ENCODE measurements at regions not wholly inside any gene's neighbourhood (a gene's known extent, or its start where the extent isn't known, plus 50 kb on each side); places are given as distances from the start of the nearest gene placed in this dataset.
A peak's percentile ranks its signal among the peaks of the same experiment; 100 is the strongest.

GRCh38 chr2:134120733-134121630 lies 132.9 kb upstream of the MGAT5 start:
- no peak for TF ChIP-seq EZH2 (IDR thresholded peaks at IDR 0.05; ENCODE audit: borderline replicate concordance, insufficient read depth, low read length, poor library complexity, severe bottlenecking)
- TF ChIP-seq CTCF (IDR thresholded peaks at IDR 0.05; ENCODE audit: poor library complexity, severe bottlenecking): no peak
- peak; percentile 49 for TF ChIP-seq POLR2AphosphoS5 (IDR thresholded peaks at IDR 0.05)
